ENCODE measurements at regions not wholly inside any gene's neighbourhood (a gene's known extent, or its start where the extent isn't known, plus 50 kb on each side); places are given as distances from the start of the nearest gene placed in this dataset.
"Not testable (repeated sequence)": the region's sequence is repeated elsewhere in the genome, so short reads cannot be mapped to it uniquely, and the experiment has no call there.

DNA sequence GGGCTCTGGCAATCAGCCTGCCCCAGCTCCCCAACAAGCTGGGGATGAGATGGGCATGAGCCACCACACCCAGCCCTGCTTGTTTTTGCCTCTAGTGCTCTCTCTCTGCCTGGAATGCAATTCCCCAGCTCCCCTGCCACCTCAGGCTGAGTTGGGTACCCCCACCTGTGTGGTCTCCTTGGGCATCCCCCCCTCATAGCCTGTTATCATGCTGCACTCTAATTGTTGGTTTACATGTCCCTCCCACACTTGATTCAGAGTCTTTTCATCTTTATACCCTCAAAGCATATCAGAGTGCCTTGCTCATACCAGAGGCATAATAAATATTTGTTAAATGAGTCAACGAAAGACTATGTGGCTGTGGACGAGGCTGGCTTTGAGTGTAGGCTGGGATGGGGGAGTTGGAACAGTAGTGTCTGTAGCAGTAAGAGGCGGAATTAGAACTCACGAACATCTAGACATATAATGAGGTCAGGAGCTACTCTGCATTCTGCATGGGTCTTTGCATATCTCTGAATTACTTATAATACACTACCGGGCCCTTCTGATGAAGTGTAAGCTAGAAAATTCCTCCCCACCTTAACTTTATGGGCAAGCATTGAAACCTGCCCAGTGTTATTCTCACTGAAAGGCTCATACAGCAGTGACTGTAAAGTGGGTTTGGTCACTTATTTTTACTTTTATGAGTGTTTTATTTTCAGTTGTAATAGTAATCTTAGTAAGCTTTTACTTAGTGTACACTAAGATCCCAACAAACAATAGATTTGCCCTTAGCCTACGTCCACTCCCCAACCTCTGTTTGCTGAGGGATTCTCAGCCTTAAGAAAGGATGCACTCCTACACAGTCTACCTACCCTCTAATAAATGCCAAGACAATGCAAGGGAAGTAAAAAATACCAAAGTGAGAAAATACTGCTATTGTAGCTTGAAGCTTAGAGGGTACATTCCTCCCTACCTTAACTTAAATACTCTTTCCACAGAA is 58.7 kb downstream of the EDN1 start:
- no peak for DNase-seq

DNA sequence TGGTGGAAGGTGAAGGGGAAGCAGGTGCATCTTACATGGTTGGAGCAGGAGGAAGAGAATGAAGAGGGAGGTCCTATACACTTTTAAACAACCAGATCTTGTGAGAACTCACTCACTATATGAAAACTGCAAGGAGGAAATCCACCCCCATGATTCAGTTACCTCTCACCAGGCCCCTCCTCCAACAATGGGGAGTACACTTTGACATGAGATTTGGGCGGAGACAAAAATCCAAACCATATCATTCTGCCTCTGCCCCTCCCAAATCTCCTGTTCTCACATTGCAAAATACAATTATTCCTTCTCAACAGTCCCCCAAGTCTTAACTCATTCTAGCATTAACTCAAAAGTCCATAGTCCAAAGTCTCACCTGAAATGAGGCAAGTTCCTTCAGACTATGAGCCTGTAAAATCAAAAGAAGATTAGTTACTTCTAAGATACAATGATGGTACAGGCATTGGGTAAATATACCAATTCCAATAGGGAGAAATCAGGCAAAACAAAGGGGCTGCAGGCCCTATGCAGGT is 60.5 kb downstream of the EDN1 start:
- no peak for DNase-seq

GRCh38 chr6:12351672-12352071 is 61.5 kb downstream of the EDN1 start:
- DNase-seq, result no peak

DNA sequence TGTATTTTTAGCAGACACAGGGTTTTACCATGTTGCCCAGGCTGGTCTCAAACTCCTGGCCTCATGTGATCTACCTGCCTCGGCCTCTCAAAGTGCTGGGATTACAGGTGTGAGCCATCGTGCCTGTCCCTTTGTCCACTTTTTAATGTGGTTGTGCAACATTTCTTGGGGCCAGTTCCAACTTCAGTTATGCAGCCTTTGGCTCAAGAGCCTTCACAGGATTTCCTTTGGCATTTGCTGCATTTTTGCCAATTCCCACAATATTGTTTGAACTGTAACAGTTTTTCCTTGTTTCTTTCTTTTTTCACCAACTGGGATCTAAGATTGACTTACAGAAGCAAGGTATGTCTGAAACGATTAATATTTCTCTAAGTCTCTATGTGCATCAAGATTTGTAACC is 63.6 kb downstream of the EDN1 start:
- no peak for DNase-seq

DNA sequence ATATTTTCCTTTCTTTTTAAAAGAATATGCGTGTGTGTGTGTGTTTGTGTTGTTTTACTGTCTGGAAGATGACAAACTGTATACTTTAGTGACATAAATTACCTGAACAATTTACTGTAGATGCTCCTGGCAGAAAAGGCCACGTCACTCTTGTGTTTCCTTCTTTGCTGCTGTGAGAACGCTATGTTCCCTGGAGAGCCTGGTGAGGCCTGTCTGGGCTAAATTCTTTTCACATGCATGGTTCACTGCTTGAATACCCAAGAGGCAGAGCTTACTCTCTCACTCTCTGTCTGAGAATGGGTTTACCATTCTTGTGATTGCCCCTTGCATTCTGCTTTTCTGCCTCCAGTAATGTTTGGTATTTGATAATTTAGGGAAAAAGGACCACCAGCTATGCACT is 64.3 kb downstream of the EDN1 start:
- no peak for DNase-seq

- DNase-seq, result no peak
Measured at GRCh38 chr6:12355354-12355753, 65.2 kb downstream of the EDN1 start.

GRCh38 chr6:12356431-12356830 is 66.3 kb downstream of the EDN1 start:
- DNase-seq, result no peak

DNA sequence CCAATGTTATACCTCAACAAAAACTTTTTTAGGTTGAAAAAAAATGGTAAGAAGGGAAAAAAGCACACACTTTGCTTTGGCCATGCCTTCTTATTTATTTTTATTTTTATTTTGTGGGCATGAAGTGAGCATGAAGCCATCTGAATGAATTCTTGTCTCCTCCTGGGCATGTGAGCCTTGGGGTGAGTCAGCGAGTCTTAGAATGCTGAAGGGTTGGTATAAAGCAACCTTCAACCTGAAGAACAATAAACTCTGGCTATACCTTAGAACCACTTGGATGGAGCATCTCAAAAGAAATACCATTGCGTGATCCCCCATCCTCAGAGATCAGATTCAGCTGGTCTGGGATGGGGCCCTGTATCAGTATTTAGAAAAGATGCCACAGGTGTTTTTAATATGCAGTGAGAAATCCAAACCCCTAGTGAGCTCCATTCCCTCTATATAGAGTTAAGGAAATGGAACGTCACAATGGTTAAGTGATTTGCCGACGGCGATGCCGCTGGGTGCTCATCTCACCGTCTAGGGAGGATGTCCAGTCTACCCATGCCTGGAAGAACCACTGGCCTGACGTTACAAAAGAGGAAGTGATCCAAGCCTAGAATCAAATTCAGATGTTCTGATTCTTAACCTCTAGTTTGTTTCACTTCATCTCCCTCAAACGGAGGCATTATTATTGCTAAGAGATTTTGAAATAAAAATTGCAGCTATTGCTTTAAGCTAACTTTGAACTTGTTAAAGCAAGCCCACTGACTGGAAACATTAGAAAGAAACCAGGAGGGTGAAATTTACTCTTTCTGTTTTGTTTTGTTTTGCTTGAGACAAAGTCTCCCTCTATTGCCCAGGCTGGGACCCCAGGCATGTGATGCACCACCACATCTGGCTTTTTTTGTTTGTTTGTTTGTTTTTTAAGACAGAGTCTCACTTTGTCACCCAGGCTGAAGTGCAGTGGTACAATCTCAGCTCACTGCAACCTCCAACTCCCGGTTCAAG is 67.1 kb downstream of the EDN1 start:
- DNase-seq, result no peak

- DNase-seq, result no peak
Measured at GRCh38 chr6:12359036-12359435, 68.9 kb downstream of the EDN1 start.

DNA sequence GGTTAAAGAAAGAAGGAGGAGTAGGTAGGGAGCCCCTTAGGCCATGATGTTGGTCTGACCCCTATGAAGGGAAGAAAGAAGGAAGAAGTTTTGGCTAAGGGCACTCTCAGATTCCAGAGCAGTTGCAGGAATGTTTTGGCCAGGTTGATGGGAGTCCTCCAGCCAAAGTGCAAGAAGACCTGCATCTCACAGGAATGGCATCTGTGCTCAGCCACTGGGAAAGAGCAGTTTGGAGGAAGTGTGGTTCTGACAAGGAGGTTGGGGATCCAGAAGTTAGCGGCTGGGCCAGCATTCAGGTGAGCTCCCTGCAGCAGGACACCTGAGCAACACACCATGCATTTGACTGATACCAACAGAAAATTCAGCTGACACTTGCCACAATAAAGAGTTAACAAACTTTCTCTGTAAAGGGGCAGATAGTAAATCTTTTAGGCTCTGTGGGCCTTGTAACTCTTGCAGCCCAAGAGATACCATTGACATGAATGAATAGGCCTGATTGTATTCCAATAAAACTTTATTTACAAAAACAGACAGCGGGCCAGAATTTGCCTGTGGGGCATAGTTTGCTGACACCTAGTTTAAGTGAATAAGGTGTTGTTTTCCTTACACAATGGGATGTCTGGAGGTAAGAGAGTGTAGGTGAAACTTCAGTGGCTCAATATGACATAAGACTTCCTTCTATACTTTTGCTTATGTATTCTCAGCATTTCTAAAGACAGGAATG is 71.0 kb downstream of the EDN1 start:
- DNase-seq, result no peak

DNA sequence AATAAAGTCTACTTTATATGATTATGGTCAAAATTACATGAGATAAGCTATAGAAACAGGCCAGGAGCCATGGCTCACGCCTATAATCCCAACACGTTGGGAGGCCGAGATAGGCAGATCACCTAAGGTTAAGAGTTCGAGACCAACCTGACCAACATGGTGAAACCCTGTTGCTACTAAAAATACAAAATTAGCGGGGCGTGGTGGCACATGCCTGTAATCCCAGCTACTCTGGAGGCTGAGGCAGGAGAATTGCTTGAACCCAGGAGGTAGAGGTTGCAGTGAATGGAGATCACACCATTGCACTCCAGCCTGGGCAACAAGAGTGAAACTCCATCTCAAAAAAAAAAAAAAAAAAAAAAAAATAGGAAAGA is 73.1 kb downstream of the EDN1 start:
- not testable (repeated sequence) for DNase-seq

- DNase-seq, result no peak
Measured at GRCh38 chr6:12363651-12364381, 73.7 kb downstream of the EDN1 start.

DNA sequence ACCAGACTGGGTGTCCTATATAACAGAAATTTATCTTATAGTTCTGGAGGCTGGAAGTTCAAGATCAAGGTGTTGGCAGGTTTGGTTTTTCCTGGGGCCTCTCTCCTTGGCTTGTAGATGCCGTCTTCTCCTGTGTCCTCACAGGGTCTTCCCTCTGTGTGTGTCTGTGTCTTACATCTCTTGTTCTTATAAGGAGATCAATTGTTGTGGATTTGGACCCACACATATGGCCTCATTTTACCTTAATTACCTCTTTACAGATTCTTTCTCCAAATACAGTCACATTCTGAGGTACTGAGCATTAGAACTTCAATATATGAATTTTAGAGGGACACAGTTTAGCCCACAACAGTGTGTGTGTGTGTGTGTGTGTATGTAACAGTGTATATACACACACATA is 74.5 kb downstream of the EDN1 start:
- no peak for DNase-seq

DNA sequence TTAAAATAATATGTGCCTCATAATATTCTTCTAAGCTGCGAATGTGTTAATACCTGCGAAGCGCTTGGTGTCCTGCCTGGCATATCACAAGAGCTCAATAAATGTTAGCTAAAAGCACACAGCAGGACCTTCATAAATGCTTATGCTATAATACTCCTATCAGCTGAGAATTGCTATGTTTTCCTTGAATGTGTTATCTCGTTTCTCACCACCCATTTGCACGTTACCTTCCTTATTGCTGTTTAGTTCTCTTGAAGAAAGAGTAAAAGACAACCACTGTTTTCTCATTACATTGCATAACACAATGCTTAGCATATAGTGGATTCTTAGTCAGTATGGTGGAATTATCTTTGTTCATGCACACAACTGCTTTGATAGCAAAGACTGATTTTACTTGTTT is 76.6 kb downstream of the EDN1 start:
- no peak for DNase-seq

GRCh38 chr6:12367412-12367811 is 77.3 kb downstream of the EDN1 start:
- DNase-seq, result no peak

GRCh38 chr6:12369355-12369754 is 79.2 kb downstream of the EDN1 start:
- DNase-seq, result no peak

GRCh38 chr6:12369781-12370262 is 79.7 kb downstream of the EDN1 start:
- no peak for DNase-seq

GRCh38 chr6:12371151-12371550 is 81.0 kb downstream of the EDN1 start:
- DNase-seq, result no peak

- DNase-seq, result no peak
Measured at GRCh38 chr6:12371641-12372146, 81.5 kb downstream of the EDN1 start.

DNA sequence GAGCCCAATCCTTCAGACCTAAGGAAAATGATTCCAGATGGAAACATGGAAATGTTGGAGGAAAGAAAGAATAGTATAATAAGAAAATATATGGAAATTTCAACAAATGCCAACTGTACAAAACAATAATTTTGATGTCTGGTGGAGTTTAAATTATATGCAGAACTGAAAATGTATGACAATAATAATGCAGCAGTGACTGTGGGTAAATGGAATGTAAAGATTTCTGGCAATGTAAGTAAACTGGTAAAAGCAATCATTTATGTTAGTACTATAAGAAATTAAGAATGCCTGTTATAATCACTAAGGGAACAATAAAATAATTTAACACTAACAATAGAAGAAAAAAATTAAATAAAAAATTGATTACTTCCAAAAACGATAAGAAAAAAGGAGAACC is 89.0 kb downstream of the EDN1 start:
- no peak for DNase-seq

- DNase-seq, result no peak
Measured at GRCh38 chr6:12381587-12381986, 91.4 kb downstream of the EDN1 start.

- no peak for DNase-seq
Measured at GRCh38 chr6:12383448-12383847, 93.3 kb downstream of the EDN1 start.

All from activated CD4-positive, alpha-beta T cell treated with anti-CD3 and anti-CD28 coated beads, Interleukin-2, amount 50 U/mL, for 4 hours (primary cell).